HG03354 (cell line): ENCODE measurements at regions not wholly inside any gene's neighbourhood (a gene's known extent, or its start where the extent isn't known, plus 50 kb on each side); places are given as distances from the start of the nearest gene placed in this dataset.
"Not testable (repeated sequence)": the region's sequence is repeated elsewhere in the genome, so short reads cannot be mapped to it uniquely, and the experiment has no call there.

Source experiments
- ATAC-seq: cut with Tn5 transposase; IDR thresholded peaks from one replicate; pipeline ENCODE4 v1.9.1; 2021; ENCODE audit warnings: mild to moderate bottlenecking; ENCODE audit not compliant: unreplicated experiment, poor library complexity, severe bottlenecking

DNA sequence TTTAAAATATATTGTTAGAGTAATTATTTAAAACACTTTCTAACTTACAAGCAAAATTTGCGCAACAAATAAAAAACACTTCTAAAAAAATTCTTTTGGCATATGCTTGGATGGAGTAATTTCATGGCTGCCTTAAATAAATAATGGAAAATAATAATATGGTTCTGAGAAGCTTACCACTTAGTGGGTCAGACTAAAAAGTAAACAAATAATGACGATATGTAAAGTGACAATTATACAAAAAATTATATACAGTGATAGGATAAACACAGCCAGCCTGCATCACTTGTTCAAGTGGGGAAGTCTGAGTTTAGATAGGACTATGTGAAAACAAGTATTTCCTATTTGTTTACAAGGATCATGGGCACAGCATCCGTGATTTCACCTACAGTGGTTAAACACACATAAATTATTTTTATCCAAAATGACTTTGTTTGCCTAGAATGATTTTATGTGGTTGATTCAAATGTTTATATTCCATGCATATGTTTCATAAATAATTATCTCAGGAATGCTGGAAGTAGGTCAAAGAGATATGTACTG lies 141.7 kb upstream of the SEMA3D start:
- no peak for ATAC-seq

DNA sequence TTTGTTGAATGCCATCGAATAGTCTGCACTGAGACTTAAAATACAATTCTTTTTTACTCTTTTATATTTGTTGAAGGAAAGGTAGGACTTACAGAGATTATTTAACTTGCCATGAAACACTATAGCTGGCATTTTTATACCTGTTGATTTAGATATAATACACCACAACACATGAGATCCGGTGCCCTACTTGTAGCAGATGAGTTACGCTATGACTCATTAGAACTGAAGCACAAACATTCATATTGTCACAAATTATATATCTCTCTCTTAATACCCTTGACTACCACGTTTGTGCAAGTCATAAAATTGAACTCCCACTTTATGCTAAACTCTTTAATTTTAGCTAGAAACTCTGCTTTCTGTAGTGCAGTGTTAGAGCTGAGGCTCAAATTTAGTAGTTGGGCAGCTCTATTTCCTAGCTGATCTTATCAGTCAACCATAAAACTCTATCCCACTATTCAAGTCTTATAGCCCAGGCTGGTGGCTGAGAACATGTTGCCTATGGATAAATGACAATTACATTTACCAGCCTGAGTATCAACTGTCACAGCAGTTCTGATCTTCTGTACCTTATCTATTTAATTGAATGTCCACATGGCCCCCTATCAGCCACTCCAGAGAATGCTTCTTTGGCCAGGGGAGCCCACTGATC lies 137.4 kb upstream of the SEMA3D start:
- ATAC-seq: no peak

DNA sequence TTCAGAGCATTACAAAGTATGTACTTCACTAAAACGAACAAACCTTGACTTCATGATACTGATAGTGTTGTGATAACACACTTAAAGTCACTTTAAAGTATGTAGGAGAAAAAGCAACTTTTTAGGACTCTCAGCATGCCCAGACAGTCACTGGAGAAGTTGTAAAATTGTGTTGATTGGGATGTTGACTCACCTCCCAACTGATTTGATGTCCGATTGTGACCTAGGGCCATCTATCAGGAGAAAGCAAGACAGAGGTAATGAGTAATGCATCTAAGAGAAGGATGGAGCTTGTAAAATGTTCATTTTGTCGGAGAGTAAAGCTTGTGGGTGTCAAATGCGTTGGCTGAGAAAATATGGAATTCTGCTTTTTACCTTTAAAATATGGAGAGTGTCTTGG lies 135.4 kb upstream of the SEMA3D start:
- no peak for ATAC-seq

DNA sequence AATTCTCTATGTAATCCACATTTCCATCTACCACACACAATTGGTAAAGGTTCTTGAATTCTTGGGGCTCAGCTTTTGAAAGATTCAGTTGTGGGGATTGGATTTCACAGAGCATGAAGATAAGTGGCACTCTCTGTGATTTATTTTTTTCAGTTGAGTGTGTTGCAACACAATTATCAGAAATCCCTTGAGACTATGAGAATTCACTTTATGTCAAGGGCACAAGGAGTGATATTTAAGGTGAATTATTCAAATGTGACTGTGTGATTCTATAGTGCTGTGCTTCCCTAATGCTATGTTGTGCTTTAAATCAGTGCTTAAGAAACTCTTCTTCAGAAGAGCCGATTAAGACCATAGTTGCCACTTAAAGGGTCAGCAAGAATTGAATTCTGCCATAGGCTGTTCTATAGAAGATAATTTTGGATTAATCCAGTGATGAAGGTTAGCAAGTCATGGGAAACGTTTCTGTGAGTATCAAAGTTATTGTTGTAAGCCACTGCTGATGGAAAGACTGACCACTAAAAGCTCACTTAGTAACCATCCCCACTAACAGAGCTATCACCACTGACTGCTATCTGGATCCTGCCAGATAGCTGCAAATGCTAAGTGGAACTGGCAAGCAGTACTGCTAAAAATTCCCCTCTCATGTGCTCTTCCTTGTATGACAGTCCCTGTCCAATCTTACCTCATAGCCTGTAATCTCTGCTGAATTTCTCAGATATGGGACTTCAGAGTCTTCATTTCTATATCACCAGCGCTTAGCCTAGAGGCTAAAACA lies 134.0 kb upstream of the SEMA3D start:
- ATAC-seq: no peak

DNA sequence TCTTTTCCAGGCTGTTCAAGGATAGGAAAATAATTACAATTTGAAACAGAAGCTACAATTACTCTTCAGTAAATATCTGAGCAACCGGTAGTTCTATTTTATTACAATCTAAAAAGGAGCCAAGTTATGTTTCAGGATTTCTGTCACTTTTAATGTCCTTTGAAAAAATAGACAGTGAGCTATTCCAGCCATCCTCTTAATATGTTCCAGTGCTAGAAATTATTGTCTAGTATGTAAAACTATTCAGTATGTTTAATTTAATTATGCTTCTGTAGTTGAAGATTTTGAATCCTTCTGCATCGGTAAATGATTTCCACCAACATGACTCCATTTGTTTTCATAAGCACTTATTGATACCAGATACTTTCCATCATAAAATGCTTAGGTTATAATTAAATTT lies 129.6 kb upstream of the SEMA3D start:
- ATAC-seq: no peak

DNA sequence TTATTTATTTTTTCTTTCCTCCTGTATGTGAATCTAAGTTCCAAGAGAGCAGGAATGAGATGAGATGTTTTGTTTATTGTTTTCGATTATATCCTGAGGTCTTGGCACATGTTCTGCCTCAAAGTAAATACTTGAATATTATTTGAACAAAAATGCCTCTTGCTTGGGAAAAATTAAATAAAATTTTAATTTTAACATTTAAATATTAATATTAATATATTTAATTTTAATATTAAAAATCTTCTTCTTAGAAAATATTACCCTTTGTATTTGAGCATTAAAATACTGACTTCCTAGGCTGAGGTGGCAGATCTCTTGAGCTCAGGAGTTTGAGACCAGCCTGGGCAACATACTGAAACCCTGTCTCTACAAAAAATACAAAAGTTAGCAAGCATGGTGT lies 123.4 kb upstream of the SEMA3D start:
- no peak for ATAC-seq

DNA sequence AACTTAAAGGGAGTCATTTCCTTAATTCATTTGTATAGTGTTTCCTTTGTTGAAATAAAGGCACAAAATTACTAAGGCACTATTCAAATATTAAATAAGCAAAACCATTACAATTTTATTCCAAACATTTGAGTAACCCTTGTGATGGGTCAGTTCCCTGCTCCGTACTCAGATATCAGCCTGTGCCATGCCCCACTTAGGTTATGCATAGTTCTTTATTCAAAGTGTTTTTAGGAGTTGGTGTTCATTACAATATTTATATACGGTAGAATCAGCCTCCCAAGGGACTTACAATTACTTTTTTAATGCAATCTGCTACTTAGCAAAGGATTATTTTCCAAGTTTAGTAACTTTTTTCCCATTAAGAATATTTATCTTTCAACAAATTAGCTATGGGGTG lies 119.3 kb upstream of the SEMA3D start:
- no peak for ATAC-seq

DNA sequence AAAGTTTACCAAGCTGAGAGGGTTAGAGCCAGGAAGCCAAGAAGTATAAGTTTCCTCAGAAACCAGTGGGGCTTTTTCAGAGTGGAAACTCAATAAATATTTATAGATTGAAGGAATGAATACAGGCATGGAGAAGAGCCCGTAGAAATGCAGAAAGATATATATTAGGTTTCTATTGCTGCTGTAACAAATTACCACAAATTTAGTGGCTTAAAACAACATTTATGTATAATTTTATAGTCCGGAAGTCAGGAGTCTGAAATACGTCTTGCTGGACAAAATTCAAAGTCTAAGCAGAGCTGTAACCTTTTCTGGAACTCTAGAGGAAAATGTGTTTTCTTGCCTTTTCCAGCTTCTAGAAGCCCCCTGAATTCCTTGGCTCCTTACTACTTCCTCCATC lies 107.3 kb upstream of the SEMA3D start:
- ATAC-seq: no peak

DNA sequence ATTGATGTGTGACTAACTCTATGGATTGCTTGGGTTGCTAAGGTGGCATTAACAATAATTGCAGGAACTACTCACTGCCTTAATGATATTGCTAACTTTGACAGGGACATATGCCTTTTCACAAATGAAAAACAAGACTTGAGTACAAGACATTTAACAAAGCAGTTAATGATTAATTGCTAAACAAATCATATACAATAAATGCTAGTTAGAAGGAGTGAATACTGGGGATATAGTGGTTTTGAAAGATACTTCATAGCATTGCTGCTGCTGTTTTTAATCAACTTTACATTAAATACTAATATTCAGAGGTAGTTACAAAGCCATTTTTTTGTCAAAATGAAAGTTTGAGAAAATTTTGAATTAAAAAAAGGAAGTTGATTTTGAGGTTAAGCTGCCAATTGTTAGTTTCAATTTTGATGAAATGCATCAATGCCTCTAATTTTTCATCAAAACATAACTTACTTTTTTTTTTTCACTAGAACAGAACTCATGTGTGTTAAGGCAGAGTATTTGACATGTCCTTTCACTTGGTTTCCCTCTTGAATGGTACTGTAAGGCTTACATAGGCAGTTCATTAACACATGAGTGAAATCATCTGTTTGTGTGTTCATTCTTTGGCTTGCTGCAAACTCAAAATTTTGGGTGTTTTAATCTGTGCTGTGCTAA lies 106.2 kb upstream of the SEMA3D start:
- ATAC-seq: peak; percentile 80

DNA sequence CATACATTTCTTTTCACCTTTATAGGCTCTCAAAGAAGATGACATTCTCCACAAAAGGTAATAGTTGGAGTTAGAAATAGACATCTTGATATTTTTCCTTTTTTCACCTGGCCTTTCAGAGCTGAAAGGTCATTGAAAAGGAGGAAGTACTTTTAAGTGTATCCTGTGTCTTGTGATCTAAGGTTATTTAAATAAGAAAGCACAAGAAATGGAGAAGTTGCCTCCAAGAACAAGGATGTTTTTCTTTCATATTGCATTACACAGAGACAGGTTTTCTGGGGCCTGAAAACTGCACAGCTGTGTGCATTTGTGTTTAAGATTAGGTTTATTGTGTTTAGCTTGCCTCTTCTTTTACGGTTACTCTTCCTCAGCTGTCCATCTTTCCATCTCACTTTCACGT lies 103.4 kb upstream of the SEMA3D start:
- no peak for ATAC-seq

DNA sequence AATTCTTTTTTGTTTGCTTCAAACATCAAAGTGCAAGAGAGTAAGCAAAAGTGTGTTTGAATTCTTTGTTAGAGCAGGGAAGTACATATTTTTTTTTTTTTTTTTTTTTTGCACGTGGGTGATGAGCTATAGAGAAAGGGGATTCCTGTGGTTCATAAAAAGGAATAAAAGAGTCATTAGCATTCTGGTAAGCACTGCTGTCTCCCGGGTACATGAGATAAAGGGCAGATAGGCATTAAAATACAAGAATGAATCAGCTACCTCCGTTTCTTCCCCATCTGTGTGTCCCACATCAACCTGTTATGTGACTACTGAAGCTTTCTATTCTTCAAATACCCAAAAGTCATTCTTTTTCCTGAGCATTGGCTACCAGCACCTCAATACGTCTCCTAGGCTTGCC lies 102.4 kb upstream of the SEMA3D start:
- ATAC-seq: no peak

DNA sequence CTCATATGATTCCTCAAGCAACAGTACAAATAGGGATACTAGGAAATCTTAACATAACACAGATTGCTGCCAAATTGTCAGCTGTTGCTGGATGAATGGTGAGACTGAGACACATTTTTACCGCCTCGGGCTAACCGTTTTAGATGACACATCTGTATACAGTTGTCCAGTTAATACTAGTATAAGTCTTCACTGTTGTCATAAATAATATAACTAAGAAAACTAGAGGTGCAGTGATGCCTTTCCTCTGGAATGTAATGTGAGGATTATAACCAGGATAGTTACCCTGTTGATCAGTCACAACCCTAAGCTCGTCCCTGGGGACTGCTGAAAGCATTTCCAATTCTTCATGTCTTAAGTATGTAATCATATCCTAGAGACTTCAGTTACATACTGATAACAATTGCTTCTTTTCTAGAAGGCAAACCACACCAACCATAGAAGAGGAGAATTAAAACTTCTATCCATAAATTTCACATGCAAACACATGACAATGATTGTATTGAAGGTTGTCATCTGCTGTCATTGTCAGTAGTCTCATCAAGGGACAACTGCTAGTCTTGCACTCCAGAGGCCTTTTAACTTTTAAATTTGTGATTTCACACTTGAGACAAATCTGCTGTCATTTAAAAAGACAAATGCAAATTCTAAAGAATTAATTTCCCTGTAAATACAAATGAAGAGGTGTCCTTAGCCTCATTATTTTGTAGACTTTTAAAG lies 100.4 kb upstream of the SEMA3D start:
- no peak for ATAC-seq

DNA sequence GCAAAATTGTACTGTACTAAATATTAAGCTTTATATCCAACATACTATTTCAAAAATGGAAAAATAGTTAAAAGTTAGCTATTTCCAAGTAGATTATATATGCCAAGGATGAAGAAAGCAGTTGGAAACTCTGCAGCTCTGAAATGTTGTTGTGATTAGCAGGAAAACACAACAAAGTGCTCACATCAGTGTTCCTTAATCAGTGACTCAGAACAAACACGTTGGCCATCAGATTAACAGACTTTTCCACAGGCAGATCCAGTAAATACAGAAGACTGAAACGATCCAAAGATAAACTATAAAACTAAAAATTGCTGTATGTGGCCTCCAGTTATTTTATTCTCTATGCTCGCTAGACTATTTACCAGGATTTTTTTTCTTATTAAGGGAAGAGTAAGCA lies 99.6 kb upstream of the SEMA3D start:
- ATAC-seq: no peak

DNA sequence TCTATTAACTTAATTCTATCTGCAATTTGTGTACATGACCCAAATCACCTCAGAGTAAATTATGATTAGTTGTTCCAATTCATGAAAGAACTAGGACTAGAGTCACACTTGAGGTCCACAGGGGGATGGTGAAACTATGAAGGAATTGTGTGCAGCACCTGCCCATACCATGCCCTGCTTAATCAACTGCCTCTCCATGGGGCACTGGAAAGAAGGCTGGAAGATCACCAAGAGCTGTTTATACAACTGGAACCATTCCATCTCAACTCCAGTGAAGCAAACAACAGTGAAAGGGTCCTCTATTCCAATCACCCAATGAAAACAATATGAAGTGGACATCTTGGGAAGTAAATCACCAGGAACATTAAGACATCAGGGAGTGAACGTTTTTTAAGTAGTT lies 98.7 kb upstream of the SEMA3D start:
- ATAC-seq: no peak

DNA sequence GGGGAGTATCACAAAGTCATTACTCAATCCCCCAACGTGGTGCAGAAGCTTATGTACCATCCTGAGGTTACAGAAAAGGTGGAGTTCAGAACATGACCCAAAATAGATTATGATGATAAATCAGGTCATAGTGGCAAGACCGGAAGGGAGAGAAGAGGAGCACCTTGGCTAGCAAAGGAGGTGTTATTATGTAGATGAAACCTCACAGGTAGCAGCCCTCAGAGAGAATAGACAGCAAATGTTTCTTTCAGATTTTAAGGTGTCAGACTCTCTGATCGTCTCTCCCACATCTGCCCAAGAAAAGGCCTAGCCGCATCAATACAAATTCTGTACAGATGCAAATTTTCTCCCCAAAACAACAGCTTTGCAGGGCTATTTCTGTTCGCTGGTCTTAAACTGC lies 88.3 kb upstream of the SEMA3D start:
- no peak for ATAC-seq

DNA sequence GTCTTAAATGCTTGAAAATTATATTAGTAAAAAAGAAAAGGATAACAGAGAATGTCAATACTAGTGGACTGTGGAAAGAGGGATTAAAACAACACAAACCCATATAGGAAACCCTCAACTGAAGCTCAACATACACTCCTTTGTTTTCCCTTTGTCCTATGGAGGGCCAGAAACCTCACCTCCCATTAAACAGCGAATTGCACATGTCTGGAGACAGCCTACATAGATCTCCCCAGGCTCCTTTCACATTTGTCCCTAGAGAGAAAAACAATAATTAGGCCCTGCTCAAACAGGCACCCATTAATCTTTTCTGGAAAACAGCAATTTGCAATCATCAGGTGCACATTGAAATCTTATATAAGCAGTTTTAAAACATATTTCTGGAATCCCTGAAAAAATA lies 87.6 kb upstream of the SEMA3D start:
- ATAC-seq: no peak

DNA sequence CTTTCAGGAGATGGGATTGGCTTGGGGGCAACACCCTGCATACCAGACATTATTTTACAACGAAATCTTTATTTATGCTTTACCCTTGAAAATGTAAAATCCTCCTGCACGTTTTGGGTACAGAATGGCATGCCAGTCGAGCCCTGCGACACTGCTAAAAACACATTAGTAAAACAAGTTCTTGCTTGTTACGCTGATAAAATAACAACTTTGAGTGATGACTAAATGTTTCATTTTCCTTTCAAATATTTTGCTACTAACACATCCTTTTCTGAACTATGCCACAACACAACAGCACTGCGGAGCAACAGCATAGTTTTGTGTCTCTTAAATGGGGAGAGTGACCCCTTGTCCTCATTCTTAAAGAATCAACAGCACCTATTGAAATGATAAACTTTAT lies 76.0 kb upstream of the SEMA3D start:
- no peak for ATAC-seq

DNA sequence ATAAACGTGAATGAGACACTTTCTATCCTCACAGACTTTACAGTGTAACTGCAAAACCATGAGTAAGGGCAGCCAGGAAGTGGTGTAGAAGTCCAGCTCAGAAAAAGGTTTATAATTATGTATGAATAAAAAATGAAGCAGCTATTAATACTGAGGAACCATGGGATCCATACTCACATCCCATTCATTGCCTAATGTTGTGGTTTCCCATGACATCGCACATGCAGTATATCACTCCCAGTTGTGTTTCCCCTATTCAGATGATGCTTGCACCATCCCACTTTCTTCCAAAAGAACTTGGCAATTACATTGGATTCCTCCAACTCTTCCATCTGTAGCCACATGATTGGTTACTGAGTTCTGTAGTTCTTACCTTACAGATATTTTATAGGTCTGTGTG lies 74.5 kb upstream of the SEMA3D start:
- ATAC-seq: no peak

DNA sequence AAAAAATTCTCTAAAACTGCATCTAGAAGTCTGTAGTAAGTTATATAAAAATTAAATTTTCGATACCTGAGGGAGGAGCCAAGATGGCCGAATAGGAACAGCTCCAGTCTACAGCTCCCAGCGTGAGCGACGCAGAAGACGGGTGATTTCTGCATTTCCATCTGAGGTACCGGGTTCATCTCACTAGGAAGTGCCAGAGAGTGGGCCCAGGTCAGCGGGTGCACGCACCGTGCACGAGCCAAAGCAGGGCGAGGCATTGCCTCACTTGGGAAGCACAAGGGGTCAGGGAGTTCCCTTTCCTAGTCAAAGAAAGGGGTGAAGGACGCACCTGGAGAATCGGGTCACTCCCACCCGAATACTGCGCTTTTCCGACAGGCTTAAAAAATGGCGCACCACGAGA lies 62.9 kb upstream of the SEMA3D start:
- ATAC-seq: not testable (repeated sequence)

DNA sequence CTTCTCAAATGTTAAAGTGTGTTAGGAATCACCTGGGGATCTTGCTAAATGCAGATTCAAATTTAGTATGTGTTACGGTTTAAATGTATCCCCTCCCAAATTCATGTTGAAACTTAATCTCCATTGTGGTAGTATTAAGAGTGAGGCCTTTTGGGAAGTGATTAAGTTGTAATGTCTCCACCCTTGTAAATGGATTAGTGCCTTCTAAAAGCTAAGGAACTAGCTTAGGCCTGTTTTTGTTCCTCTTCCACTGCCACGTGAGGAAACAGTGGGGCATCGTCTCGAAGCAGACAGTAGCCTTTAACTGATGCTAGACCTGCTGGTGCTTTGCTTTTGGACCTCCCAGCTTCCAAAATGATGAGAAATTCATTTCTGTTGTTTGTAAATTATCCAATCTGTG lies 52.3 kb upstream of the SEMA3D start:
- ATAC-seq: no peak
